HG03139 (cell line): ENCODE measurements at regions not wholly inside any gene's neighbourhood (a gene's known extent, or its start where the extent isn't known, plus 50 kb on each side); places are given as distances from the start of the nearest gene placed in this dataset.

Experiments used
- ATAC-seq: cut with Tn5 transposase; IDR thresholded peaks from one replicate; pipeline ENCODE4 v1.9.1; 2021; ENCODE audit not compliant: unreplicated experiment

DNA sequence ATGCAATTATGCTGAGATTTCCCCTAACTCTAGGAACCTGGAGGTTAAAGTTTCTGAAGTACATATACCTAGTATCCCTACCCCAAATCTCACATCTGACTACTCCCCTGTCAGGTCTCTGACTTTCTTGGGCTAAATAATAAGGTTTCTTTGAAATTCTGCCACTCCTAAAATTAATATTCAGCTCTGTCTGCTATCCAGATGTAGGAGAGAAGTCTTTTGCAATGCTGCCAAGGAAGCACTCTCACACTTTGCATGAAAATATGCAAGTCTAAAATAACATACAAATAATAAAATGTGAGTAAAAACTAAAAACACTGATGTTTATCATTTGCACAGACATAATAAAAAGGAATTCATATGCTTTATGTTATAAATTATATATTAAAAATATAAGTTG is 196.9 kb upstream of the LRFN5 start:
- ATAC-seq: no peak

DNA sequence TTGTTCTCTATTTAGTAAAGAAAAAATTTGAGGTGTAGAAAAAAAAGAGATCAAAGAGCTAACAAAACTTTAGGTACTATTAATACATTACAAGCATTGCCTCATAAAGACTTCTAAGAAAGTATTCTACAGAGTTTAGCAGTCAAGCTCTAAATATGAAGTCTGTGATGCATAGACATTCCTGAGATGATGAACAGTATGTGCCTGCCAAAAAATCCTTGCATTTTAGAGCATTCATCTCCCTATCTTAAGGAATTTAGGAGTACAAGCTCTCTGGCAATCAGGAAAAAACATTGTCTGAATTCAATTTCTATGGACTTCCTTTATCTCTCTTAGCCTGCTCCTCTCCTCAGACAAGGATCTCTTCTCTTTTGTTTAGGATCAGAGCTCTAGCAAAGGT is 202.6 kb upstream of the LRFN5 start:
- no peak for ATAC-seq

GRCh38 chr14:41403360-41403759 is 203.3 kb upstream of the LRFN5 start:
- no peak for ATAC-seq

GRCh38 chr14:41397926-41398325 is 208.8 kb upstream of the LRFN5 start:
- ATAC-seq: no peak

DNA sequence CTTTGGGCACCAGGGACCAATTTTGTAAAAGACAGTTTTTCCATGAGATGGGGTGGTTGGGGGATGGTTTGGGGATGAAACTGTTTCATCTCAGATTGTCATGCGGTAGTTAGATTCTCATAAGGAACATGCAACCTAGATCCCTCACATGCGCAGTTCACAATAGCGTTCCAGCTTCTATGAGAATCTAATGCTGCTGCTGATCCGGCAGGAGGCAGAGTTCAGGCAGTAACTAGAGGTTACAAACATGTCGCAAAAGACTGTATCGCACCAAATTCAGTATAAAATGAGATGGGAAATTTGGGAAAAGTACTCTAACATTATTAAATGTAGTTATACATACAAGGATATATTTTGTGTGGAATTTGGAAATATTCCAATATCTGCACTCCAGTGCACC is 213.2 kb upstream of the LRFN5 start:
- ATAC-seq: no peak

DNA sequence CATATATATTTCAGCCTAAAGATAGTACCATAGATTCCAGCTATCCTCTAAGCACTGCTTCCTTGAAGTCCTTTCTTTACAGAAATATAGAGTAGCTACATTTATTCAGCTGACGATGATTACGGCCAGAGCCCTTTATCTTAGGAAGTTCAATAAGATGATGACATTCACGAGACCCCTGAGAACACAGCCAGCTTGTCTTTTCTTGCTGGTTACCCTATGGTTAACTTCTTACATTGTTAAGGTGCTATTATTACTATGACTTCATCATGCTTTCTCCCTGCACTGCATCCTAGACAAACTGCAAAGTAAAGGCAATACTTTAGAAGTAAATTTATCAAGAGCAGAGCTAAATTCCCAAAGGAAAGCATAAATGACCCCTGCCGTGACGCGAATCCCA is 214.4 kb upstream of the LRFN5 start:
- ATAC-seq: no peak

GRCh38 chr14:41389355-41389754 is 217.3 kb upstream of the LRFN5 start:
- ATAC-seq: no peak

DNA sequence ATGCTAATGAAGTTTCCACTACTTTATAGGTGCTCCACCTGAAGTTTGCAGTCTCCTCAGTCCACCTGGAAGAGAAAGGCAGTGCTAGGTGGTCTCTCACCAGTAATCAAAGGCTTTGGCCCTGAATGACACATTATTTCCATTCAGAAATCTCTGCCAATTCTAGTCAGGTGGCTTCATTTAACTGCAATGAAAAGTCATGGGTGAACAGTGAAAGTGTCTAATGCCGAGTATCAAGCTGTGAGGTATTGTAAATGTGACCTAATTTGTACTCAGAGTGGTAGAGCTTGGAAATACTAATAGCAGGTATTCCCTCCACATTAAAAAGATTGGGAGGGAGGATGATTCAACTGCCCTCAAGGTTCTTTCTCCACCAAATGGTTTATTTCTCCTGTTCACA is 220.9 kb upstream of the LRFN5 start:
- ATAC-seq: no peak

GRCh38 chr14:41380017-41380416 is 226.7 kb upstream of the LRFN5 start:
- ATAC-seq: no peak

DNA sequence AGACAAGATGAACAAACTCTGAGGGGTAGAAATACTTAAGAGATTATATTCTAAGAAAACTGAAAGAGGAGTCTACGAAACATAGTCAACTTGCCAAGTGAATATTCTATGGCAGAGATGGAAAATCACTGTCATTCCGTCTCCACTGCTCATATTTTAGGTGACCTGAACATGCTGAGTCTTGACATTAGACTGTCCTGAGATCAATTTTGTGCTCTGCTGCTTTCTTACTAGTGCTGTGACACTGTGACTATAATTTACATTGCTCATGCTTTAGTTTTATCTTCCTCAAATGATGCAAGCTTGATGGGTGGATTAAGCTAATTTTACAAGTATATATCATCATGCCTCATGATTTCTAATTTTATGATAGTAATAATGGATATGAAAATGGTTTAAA is 228.2 kb upstream of the LRFN5 start:
- ATAC-seq: no peak

- no peak for ATAC-seq
These were observed 228.7 kb upstream of the LRFN5 start for GRCh38 chr14:41377932-41378331.

- ATAC-seq: no peak
These were observed 232.6 kb upstream of the LRFN5 start for GRCh38 chr14:41374092-41374491.

DNA sequence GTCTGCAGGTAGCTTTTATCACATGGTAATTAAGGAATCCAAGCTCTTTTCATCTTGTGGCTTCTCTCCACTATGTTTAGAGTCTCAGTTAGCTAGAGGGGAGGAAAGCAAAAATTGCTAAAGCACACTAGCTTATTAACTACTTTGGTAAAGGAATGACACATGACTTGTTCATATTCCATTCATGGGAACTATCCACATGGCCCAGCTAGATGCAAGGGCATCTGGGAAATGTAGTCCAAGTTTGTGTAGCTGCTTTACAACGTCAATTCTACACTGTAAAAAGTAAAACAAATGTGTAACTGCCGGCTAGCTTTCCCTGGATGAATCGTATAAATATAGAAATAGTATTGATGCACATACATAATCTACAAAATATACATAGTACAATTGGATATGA is 244.5 kb upstream of the LRFN5 start:
- no peak for ATAC-seq

- no peak for ATAC-seq
These were observed 246.6 kb upstream of the LRFN5 start for GRCh38 chr14:41360126-41360525.

DNA sequence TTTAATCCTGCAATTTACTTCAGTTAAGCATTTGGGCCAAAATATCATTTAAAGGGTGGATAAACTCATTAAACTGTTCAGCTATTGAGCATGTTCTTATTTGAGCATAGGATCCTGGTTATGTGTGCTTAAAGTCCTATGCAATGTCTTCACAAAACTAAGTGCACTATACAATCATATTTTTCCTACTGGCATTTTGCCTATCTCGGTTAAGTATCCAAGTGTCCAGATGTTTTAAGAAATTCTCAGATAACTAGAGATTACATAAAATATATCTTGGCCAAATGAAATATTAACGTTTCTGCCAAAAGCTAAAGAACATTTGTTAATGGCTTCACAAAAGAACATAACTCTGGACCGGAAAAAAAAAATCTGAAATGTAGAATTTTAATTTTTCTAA is 250.8 kb upstream of the LRFN5 start:
- no peak for ATAC-seq

GRCh38 chr14:41350476-41350875 is 256.2 kb upstream of the LRFN5 start:
- no peak for ATAC-seq

GRCh38 chr14:41349289-41349910 is 257.3 kb upstream of the LRFN5 start:
- ATAC-seq: no peak

DNA sequence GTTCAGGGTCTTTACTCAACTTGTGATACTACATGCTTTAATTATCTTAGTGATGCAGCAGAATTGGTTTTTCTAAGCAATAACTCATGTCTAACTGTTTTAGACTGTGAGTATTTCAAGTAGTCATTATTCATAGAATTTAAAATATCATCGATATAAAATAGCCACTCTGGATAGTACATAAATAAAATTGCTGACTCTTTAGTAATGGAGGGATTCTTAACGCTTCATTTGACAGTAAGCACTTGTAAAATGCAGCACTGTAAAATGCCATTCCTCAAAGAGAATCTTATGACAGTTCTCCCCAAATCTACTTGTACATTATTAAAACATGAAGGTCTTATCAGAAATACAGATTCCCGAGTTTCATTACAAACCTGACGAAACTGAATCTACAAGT is 262.8 kb upstream of the LRFN5 start:
- ATAC-seq: no peak

- no peak for ATAC-seq
These were observed 293.5 kb upstream of the LRFN5 start for GRCh38 chr14:41313196-41313595.

DNA sequence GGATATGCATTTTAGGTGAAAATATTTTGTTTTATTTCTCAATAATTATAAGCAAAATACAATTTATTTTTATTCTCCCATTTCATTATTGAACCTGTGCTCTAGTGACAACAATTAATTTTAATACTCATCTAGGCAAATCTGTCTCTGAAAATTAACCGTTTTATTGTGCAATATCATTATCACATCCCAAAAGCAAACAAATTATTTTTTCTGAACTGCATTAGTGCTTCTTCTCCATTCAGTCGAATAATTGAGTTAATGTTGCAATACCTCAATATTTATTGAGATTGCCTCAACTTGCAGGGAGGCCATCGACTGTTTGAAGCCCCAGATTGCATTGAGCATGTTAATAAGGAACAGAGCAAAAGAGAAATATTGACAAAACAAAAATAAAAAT is 303.2 kb upstream of the LRFN5 start:
- no peak for ATAC-seq

DNA sequence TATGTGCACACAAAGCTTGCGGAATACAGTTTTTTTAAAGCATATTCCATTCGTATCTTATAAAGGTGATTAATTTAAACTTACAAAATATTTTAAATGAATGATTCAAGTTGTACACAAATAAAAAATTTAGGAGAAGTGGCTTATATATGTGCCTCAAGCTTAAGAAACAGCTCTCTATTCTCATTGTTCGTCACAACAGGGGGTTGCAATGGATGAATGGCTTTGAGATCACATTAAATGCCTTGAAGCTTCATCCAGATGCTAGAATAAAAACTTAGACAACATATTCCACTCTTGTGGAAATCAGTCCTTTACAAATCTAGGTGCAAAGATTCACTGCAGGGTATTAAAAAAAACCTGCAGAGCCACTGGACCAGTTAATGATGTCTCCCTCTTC is 303.9 kb upstream of the LRFN5 start:
- ATAC-seq: no peak

DNA sequence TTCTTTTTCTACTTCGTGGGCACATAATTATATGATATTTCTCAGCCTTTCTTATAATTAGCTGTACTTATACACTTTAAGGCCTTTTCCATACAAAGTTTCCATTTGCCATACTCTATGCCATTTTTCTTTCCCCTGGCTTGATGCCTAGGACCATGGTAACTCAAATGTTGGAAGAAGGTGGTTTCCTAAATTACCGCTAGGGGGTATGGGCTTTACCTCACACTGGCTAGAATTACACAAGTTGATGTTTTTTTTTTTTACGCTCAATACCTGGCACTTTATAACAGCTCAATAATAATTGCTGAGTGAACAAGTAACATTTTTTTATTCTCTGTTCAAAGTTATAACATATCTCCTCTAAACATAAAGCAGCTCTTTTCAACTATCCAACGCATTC is 306.8 kb upstream of the LRFN5 start:
- no peak for ATAC-seq

- ATAC-seq: no peak
These were observed 308.4 kb upstream of the LRFN5 start for GRCh38 chr14:41298328-41298690.
